ENCODE measurements at regions not wholly inside any gene's neighbourhood (a gene's known extent, or its start where the extent isn't known, plus 50 kb on each side); places are given as distances from the start of the nearest gene placed in this dataset.

- intact Hi-C loops (cut with DNase I; ENCODE audit: low total_unique reads): no loop called here
- Histone ChIP-seq H3K27me3 (replicated peaks in 1 of 7) (no peaks in the 10 kb centered on the region), H3K36me3 (no peaks in the 10 kb centered on the region), H3K4me1 (no peaks in the 10 kb centered on the region), H3K27ac (no peak overlapping the region), H3K4me3 (no peak overlapping the region), H3K9me3 (peaks cover 0 to 23% (median 6%) of the 10 kb centered on the region in 8 donors)
- WGBS, 5 donors: 69 to 90% (median 77%) methylated on average over 1 of the region's 1 CpG
- DNase-seq: no peak
- TF ChIP-seq CTCF (IDR thresholded peaks at IDR 0.05 in 8 of 11, conservative IDR thresholded peaks at IDR 0.05 in 3 of 11) (no peak), POLR2A (IDR thresholded peaks at IDR 0.05) (no peak), POLR2AphosphoS5 (IDR thresholded peaks at IDR 0.05) (no peak)
These were observed 282.4 kb upstream of the GRM7 start for GRCh38 chr3:6578526-6578925.

- intact Hi-C loops (cut with DNase I; ENCODE audit: low total_unique reads): no loop called here
- Histone ChIP-seq H3K4me1 (no peaks in the 10 kb centered on the region), H3K27ac (no peak overlapping the region), H3K9me3 (peaks cover 0 to 20% (median 2%) of the 10 kb centered on the region in 8 donors), H3K27me3 (replicated peaks in 1 of 7) (no peaks in the 10 kb centered on the region), H3K4me3 (no peak overlapping the region), H3K36me3 (no peaks in the 10 kb centered on the region)
- WGBS, 5 donors: 72 to 83% (median 75%) methylated on average over 2 of the region's 2 CpGs
- no peak for DNase-seq
- TF ChIP-seq CTCF (IDR thresholded peaks at IDR 0.05 in 8 of 11, conservative IDR thresholded peaks at IDR 0.05 in 3 of 11): no peak
- no peak for TF ChIP-seq POLR2A (IDR thresholded peaks at IDR 0.05)
- no peak for TF ChIP-seq POLR2AphosphoS5 (IDR thresholded peaks at IDR 0.05)
These were observed 280.1 kb upstream of the GRM7 start for GRCh38 chr3:6580808-6581207.

GRCh38 chr3:6585360-6585759 is 275.6 kb upstream of the GRM7 start:
- intact Hi-C loops (cut with DNase I; ENCODE audit: low total_unique reads): no loop called here
- no peak for TF ChIP-seq CTCF (IDR thresholded peaks at IDR 0.05 in 8 of 11, conservative IDR thresholded peaks at IDR 0.05 in 3 of 11)
- no peak for TF ChIP-seq POLR2AphosphoS5 (IDR thresholded peaks at IDR 0.05)
- no peak for TF ChIP-seq POLR2A (IDR thresholded peaks at IDR 0.05)
- peaks cover 0 to 13% (median 0%) of the 10 kb centered on the region in 8 donors for H3K9me3 ChIP-seq
- H3K4me3 ChIP-seq: no peak overlapping the region
- no peaks in the 10 kb centered on the region for H3K4me1 ChIP-seq
- H3K27ac ChIP-seq: no peak overlapping the region
- no peaks in the 10 kb centered on the region for H3K27me3 ChIP-seq (replicated peaks in 1 of 7)
- no peak for DNase-seq
- no peaks in the 10 kb centered on the region for H3K36me3 ChIP-seq
- WGBS, 5 donors: 86 to 95% (median 89%) methylated on average over 11 of the region's 11 CpGs

- DNase-seq: no peak
- intact Hi-C loops (cut with DNase I; ENCODE audit: low total_unique reads): no loop called here
- WGBS, 5 donors: 84 to 90% (median 89%) methylated on average over 2 of the region's 2 CpGs
- TF ChIP-seq POLR2A (IDR thresholded peaks at IDR 0.05) (no peak), POLR2AphosphoS5 (IDR thresholded peaks at IDR 0.05) (no peak)
- no peak overlapping the region for H3K27ac ChIP-seq
- peaks cover 0 to 18% (median 2%) of the 10 kb centered on the region in 8 donors for H3K9me3 ChIP-seq
- H3K27me3 ChIP-seq (replicated peaks in 1 of 7): no peaks in the 10 kb centered on the region
- H3K36me3 ChIP-seq: no peaks in the 10 kb centered on the region
- no peaks in the 10 kb centered on the region for H3K4me1 ChIP-seq
- no peak overlapping the region for H3K4me3 ChIP-seq
These were observed 260.7 kb upstream of the GRM7 start for GRCh38 chr3:6600237-6600636.

- H3K4me3 ChIP-seq: no peak overlapping the region
- no peaks in the 10 kb centered on the region for H3K36me3 ChIP-seq
- no peaks in the 10 kb centered on the region for H3K27me3 ChIP-seq (replicated peaks in 1 of 7)
- 66 to 80% (median 75%) methylated on average over 4 of the region's 4 CpGs for WGBS, 5 donors
- H3K4me1 ChIP-seq: no peaks in the 10 kb centered on the region
- intact Hi-C loops (cut with DNase I; ENCODE audit: low total_unique reads): no loop called here
- DNase-seq: no peak
- no peak overlapping the region for H3K27ac ChIP-seq
- peaks cover 0 to 13% (median 0%) of the 10 kb centered on the region in 8 donors for H3K9me3 ChIP-seq
- no peak for TF ChIP-seq CTCF (IDR thresholded peaks at IDR 0.05 in 8 of 11, conservative IDR thresholded peaks at IDR 0.05 in 3 of 11)
- TF ChIP-seq POLR2AphosphoS5 (IDR thresholded peaks at IDR 0.05): no peak
- TF ChIP-seq POLR2A (IDR thresholded peaks at IDR 0.05): no peak
These were observed 259.5 kb upstream of the GRM7 start for GRCh38 chr3:6601374-6601773.

All from spleen (tissue), 11 donors.